ENCODE measurements at regions not wholly inside any gene's neighbourhood (a gene's known extent, or its start where the extent isn't known, plus 50 kb on each side); places are given as distances from the start of the nearest gene placed in this dataset.

GRCh38 chr3:152071924-152072323 lies 196.8 kb upstream of the MBNL1 start:
- in situ Hi-C loops (cut with HindIII; ENCODE audit: low pct_unique_long_range_greater_than_20kb, low sequenced_read_pairs) (no loop called here), intact Hi-C loops (cut with micrococcal nuclease; ENCODE audit: unreplicated experiment) (loop anchor here (5.0 kb wide), 1 partner anchor 370 kb away; no protein-coding TSS in a partner anchor)
- Histone ChIP-seq H3K27me3 (ENCODE audit: control insufficient read depth, insufficient read depth, low read length) (no peaks in the 10 kb centered on the region), H3K27ac (ENCODE audit: low read length) (no peak overlapping the region), H3K4me1 (ENCODE audit: control insufficient read depth, insufficient read depth, low read length) (no peaks in the 10 kb centered on the region), H3K4me3 (ENCODE audit: low read depth in 2 of 2, low read length in 2 of 2) (no peak overlapping the region), H3K9me3 (ENCODE audit: control insufficient read depth, insufficient read depth, low read depth, low read length) (peaks cover 10% of the 10 kb centered on the region; the same call in 1 of the 2 replicates), H3K36me3 (ENCODE audit: control insufficient read depth, insufficient read depth, low read length) (no peaks in the 10 kb centered on the region)
- BruUV-seq (replicated peaks): no TSS peak
- ATAC-seq (peak; percentile 83), DNase-seq (ENCODE audit: low read depth, low spot score) (no peak)
- CTCF ChIA-PET: interaction anchor here (0.6 to 1.3 kb wide), 4 partner anchors 288 to 407 kb away, joined by 3 to 6 read pairs (median 6); no protein-coding TSS in a partner anchor
- POLR2A ChIA-PET: interaction anchor here (0.6 kb wide), 1 partner anchor 197 kb away, joined by 5 read pairs; the partner anchor contains the start of gene MBNL1
- TF ChIP-seq TCF7L2 (IDR thresholded peaks at IDR 0.05; ENCODE audit: low read depth, low read length): no peak
- peak; percentile 71 for TF ChIP-seq CTCF (IDR thresholded peaks at IDR 0.05)

- DNase-seq (ENCODE audit: low read depth, low spot score) (no peak), ATAC-seq (no peak)
- TF ChIP-seq CTCF (IDR thresholded peaks at IDR 0.05) (peak; percentile 4; the same call in 1 of the 2 replicates), REST (IDR thresholded peaks at IDR 0.05; ENCODE audit: insufficient read depth in 1 of 2, low read depth in 2 of 2, low read length in 1 of 2) (no peak)
- no peaks in the 10 kb centered on the region for H3K27me3 ChIP-seq (ENCODE audit: control insufficient read depth, insufficient read depth, low read length)
- POLR2A ChIA-PET: interaction anchor here (0.6 to 0.7 kb wide), 2 partner anchors 247 to 263 kb away, joined by 5 to 6 read pairs; no protein-coding TSS in a partner anchor
- H3K27ac ChIP-seq (ENCODE audit: low read length): no peak overlapping the region
- in situ Hi-C loops (cut with HindIII; ENCODE audit: low pct_unique_long_range_greater_than_20kb, low sequenced_read_pairs) (no loop called here), intact Hi-C loops (cut with micrococcal nuclease; ENCODE audit: unreplicated experiment) (loop anchor here (5.0 kb wide), 1 partner anchor 369 kb away; no protein-coding TSS in a partner anchor)
- H3K4me1 ChIP-seq (ENCODE audit: control insufficient read depth, insufficient read depth, low read length): no peaks in the 10 kb centered on the region
- peaks cover 10% of the 10 kb centered on the region; the same call in 1 of the 2 replicates for H3K9me3 ChIP-seq (ENCODE audit: control insufficient read depth, insufficient read depth, low read depth, low read length)
- no peak overlapping the region for H3K4me3 ChIP-seq (ENCODE audit: low read depth in 2 of 2, low read length in 2 of 2)
- no TSS peak for BruUV-seq (replicated peaks)
- H3K36me3 ChIP-seq (ENCODE audit: control insufficient read depth, insufficient read depth, low read length): no peaks in the 10 kb centered on the region
- CTCF ChIA-PET: no interaction called here
Measured at GRCh38 chr3:152073267-152073666, 195.5 kb upstream of the MBNL1 start.

- no TSS peak for BruUV-seq (replicated peaks)
- DNase-seq (ENCODE audit: low read depth, low spot score) (no peak), ATAC-seq (no peak)
- ChIA-PET POLR2A (no interaction called here), CTCF (no interaction called here)
- no peaks in the 10 kb centered on the region for H3K27me3 ChIP-seq (ENCODE audit: control insufficient read depth, insufficient read depth, low read length)
- no peak overlapping the region for H3K27ac ChIP-seq (ENCODE audit: low read length)
- intact Hi-C loops (cut with micrococcal nuclease; ENCODE audit: unreplicated experiment) (no loop called here), in situ Hi-C loops (cut with HindIII; ENCODE audit: low pct_unique_long_range_greater_than_20kb, low sequenced_read_pairs) (no loop called here)
- no peak overlapping the region for H3K4me3 ChIP-seq (ENCODE audit: low read depth in 2 of 2, low read length in 2 of 2)
- H3K36me3 ChIP-seq (ENCODE audit: control insufficient read depth, insufficient read depth, low read length): no peaks in the 10 kb centered on the region
- TF ChIP-seq SIN3A (IDR thresholded peaks at IDR 0.05; ENCODE audit: borderline replicate concordance, insufficient read depth, low read depth, low read length): no peak
- peak; percentile 8; the same call in 1 of the 2 replicates for TF ChIP-seq CTCF (IDR thresholded peaks at IDR 0.05)
- H3K9me3 ChIP-seq (ENCODE audit: control insufficient read depth, insufficient read depth, low read depth, low read length): no peaks in the 10 kb centered on the region
- H3K4me1 ChIP-seq (ENCODE audit: control insufficient read depth, insufficient read depth, low read length): no peaks in the 10 kb centered on the region
Measured at GRCh38 chr3:152076148-152076547, 192.6 kb upstream of the MBNL1 start.
